ENCODE measurements at regions not wholly inside any gene's neighbourhood (a gene's known extent, or its start where the extent isn't known, plus 50 kb on each side); places are given as distances from the start of the nearest gene placed in this dataset.

- TF ChIP-seq EZH2 (IDR thresholded peaks at IDR 0.05; ENCODE audit: low read depth) (no peak), CTCF (conservative IDR thresholded peaks at IDR 0.05) (no peak)
Measured at GRCh38 chr2:37573451-37574388, 97.7 kb downstream of the CDC42EP3 start.
